ENCODE measurements at regions not wholly inside any gene's neighbourhood (a gene's known extent, or its start where the extent isn't known, plus 50 kb on each side); places are given as distances from the start of the nearest gene placed in this dataset.
"Not testable (repeated sequence)": the region's sequence is repeated elsewhere in the genome, so short reads cannot be mapped to it uniquely, and the experiment has no call there.

- no peak overlapping the region for H3K4me3 ChIP-seq (replicated peaks; ENCODE audit: low read depth, low read length)
- TF ChIP-seq CTCF (IDR thresholded peaks at IDR 0.05; ENCODE audit: low read depth, low read length, missing control alignments) = no peak
- DNase-seq (ENCODE audit: extremely low read depth, low read depth) = no peak
Observed at GRCh38 chr2:211205358-211205757, 649.0 kb downstream of the CPS1 start.

- no peak overlapping the region for H3K4me3 ChIP-seq (replicated peaks; ENCODE audit: low read depth, low read length)
- no peak for DNase-seq (ENCODE audit: extremely low read depth, low read depth)
- no peak for TF ChIP-seq CTCF (IDR thresholded peaks at IDR 0.05; ENCODE audit: low read depth, low read length, missing control alignments)
Observed at GRCh38 chr2:211205836-211206235, 649.4 kb downstream of the CPS1 start.

GRCh38 chr2:211216221-211216620 is 659.8 kb downstream of the CPS1 start:
- no peak overlapping the region for H3K4me3 ChIP-seq (replicated peaks; ENCODE audit: low read depth, low read length)
- no peak for DNase-seq (ENCODE audit: extremely low read depth, low read depth)
- TF ChIP-seq CTCF (IDR thresholded peaks at IDR 0.05; ENCODE audit: low read depth, low read length, missing control alignments) = no peak

GRCh38 chr2:211219548-211219947 is 663.1 kb downstream of the CPS1 start:
- not testable (repeated sequence) for DNase-seq (ENCODE audit: extremely low read depth, low read depth); H3K4me3 ChIP-seq (replicated peaks; ENCODE audit: low read depth, low read length)

- no peak for TF ChIP-seq CTCF (IDR thresholded peaks at IDR 0.05; ENCODE audit: low read depth, low read length, missing control alignments)
Observed at GRCh38 chr2:211225784-211226183, 669.4 kb downstream of the CPS1 start.

GRCh38 chr2:211228559-211228958 is 672.2 kb downstream of the CPS1 start:
- H3K4me3 ChIP-seq (replicated peaks; ENCODE audit: low read depth, low read length) = no peak overlapping the region
- no peak for DNase-seq (ENCODE audit: extremely low read depth, low read depth)
- TF ChIP-seq CTCF (IDR thresholded peaks at IDR 0.05; ENCODE audit: low read depth, low read length, missing control alignments) = no peak

More at GRCh38 chr2:211225784-211226183, 669.4 kb downstream of the CPS1 start:
- DNase-seq (ENCODE audit: extremely low read depth, low read depth) = no peak
- no peak overlapping the region for H3K4me3 ChIP-seq (replicated peaks; ENCODE audit: low read depth, low read length)

GRCh38 chr2:211237586-211238275 is 681.3 kb downstream of the CPS1 start:
- TF ChIP-seq CTCF (IDR thresholded peaks at IDR 0.05; ENCODE audit: low read depth, low read length, missing control alignments) = no peak
- DNase-seq (ENCODE audit: extremely low read depth, low read depth) = no peak

More at GRCh38 chr2:211237586-211238275, 681.3 kb downstream of the CPS1 start:
- no peak overlapping the region for H3K4me3 ChIP-seq (replicated peaks; ENCODE audit: low read depth, low read length)

All from HFF-Myc (cell line).